ENCODE measurements at regions not wholly inside any gene's neighbourhood (a gene's known extent, or its start where the extent isn't known, plus 50 kb on each side); places are given as distances from the start of the nearest gene placed in this dataset.
"Not testable (repeated sequence)": the region's sequence is repeated elsewhere in the genome, so short reads cannot be mapped to it uniquely, and the experiment has no call there.

DNA sequence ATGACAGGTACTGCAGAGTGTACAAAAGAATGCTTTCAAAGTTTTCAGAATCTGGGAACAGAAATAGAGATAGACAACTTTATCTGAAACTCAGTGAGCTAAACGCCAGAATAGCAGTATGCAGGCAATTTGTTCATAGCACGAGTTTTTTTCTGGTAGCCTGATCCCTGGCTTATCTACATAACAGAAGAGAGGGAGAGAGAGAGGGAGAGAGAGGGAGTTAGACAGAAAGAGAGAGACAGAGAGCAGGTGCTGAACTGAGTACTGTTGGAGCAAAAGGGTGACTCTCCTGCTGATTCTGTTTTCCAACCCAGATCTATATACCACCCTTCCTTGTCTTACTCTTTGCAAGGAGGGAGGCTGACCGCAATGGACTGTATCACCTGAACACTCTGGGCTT is 388.0 kb upstream of the CA10 start:
- DNase-seq (ENCODE audit: low spot score), result no peak

- no peak for DNase-seq (ENCODE audit: low spot score)
These were observed 378.9 kb upstream of the CA10 start for GRCh38 chr17:52537421-52537820.

DNA sequence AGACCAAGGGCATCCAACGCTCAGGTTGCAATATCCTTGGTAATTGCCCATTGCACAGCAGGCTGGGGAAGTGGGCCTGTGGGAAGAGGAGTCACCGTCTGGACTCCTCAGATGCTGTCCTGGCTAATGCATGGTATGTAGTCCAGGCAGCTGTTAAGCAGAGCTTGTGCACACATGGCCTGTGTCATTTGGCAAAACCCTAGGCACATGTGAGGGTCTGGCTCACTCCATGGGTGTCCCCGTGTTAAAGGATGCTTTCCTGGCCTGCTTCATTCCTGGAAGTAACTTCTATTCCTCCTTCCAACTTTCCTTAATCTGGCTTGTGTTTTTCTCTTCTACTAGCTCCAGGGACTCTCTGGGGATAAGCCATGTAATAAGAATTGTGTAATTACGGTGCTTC is 378.0 kb upstream of the CA10 start:
- DNase-seq (ENCODE audit: low spot score), result no peak

GRCh38 chr17:52532373-52532772 is 373.9 kb upstream of the CA10 start:
- DNase-seq (ENCODE audit: low spot score), result no peak

GRCh38 chr17:52524096-52524637 is 365.7 kb upstream of the CA10 start:
- no peak for DNase-seq (ENCODE audit: low spot score)

DNA sequence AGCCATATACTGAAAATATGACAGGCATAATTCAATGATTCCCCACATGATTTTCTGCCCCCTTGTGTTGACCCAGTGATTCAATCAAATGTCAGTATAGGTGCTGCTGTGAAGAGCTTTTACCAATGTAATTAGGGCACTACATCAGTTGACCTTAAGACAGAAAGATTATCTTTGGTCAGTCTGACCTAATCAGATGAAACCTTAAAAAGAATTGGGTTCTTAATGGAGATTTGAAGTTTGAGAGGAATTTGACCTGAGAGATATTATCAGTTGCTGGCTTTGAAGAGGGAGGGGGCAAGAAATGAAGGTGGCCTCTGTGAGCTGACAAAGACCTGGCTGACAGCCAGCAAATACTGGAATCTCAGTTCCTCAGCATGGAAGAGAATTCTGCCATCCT is 358.7 kb upstream of the CA10 start:
- no peak for DNase-seq (ENCODE audit: low spot score)

GRCh38 chr17:52515927-52516326 is 357.4 kb upstream of the CA10 start:
- no peak for DNase-seq (ENCODE audit: low spot score)

GRCh38 chr17:52505601-52506000 is 347.1 kb upstream of the CA10 start:
- DNase-seq (ENCODE audit: low spot score), result no peak

DNA sequence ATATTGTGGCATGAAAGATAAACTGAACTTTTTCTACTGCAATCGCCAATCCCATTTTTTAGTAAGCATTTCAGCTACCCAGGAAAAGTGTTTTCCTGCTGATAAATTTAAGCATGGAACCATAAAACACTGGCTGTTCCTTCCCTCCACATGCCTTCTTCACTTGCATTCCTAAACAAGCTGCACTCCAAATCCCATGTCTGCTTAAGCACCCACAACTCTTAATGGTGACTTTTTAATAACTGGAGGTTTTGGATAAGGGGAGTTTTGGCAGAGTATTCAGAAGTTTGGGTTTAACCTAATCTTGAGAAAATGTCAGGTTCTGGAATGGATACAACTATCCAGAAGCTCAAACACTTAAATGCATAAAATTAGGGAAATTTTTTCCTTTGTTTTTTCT is 345.6 kb upstream of the CA10 start:
- DNase-seq (ENCODE audit: low spot score), result no peak

DNA sequence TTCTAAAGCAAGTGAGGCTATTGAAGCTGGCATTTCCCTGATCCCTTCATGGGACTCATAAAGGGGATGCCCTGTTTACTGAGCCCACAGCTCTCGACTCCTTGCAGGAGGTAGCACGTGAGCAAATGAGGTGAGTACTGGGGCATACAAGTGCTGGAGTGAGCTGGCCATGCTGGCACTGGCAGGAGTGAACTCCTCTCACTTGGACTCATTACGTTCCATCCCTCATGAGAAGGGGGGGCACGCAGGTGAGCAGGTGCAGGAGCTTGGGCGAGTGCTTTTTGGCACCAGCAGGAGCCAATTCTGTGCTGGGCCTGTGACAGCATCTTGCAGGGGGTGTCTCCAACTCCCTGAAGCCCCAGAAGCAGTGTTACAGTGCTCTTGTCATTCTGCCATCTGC is 337.1 kb upstream of the CA10 start:
- DNase-seq (ENCODE audit: low spot score), result no peak

DNA sequence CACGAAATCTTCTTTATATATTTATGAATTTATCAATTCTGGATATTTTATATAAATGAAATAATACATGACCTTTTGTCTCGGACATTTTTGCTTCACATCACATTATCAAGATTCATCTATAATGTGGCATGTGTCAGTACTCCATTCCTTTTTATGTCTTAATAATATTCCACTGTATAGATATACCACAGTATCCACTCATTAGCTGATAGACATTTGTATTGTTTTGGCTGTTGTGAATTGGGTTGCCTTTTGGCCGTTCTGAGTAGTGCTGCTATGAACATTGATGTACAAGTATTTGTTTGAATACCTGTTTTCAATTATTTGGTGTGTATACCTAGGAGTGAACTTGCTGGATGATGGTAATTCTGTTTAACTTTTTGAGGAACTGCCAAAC is 323.8 kb upstream of the CA10 start:
- DNase-seq (ENCODE audit: low spot score), result no peak

- no peak for DNase-seq (ENCODE audit: low spot score)
These were observed 319.5 kb upstream of the CA10 start for GRCh38 chr17:52477824-52478699.

GRCh38 chr17:52476638-52477313 is 318.3 kb upstream of the CA10 start:
- DNase-seq (ENCODE audit: low spot score), result no peak

DNA sequence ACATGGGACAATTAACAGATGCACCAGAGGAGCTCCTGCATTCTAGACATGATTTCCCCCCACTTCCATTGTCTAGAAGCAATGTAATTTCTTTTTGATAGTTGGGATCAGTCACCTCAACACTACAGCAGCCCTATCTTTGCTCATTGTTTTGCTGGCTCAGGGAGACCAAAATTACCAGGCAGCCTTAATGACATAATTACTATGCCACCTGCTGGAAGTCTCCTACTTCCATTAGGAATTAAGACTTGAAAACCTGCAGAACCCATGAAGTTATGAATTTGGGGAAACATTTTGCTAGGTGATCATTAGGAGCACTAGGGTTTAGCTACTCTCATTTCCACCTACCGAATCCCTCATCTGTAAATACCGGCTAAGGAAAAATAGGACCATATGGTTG is 312.0 kb upstream of the CA10 start:
- DNase-seq (ENCODE audit: low spot score), result no peak

DNA sequence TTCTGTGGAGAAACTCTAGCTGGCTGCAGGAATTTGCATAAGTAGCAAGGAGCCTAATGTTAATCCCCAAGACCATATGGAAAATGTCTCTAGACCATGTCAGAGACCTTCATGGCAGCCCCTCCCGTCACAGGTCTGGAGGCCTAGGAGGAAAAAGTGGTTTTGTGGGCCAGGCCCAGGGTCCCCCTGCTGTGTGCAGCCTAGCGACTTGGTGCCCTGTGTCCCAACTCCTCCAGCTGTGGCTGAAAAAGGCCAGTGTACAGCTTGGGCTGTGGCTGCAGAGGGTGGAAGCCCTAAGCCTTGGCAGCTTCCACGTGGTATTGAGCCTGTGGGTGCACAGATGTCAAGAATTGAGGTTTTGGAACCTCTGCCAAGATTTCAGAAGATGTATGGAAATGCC is 306.9 kb upstream of the CA10 start:
- no peak for DNase-seq (ENCODE audit: low spot score)

DNA sequence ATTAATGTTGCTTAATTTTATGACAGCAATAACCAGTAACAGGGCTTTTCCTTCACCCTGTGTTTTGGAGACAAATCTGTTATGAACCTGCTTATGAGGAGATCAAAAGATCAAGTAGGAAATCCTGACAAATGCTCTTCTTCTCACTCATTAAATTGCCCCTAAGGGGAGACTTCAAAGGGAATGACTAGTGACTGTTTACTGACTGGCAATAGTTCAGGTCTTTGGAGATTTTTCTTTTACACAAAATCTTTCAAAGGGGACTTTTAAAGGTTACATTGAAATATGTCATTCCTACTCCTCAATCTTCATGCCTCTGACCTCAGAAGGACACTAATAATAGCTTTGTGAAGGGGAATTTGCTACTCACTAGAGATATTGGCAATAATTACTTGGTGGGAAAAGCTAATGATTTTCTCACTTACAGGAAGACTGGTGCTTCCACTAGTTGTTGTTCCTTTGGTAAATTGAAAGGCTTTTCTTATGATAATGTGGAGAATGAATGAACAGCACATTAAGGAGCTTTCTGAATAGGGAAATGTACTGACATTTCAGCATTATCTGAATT is 292.9 kb upstream of the CA10 start:
- DNase-seq (ENCODE audit: low spot score), result no peak

- no peak for DNase-seq (ENCODE audit: low spot score)
These were observed 283.8 kb upstream of the CA10 start for GRCh38 chr17:52442350-52442749.

- DNase-seq (ENCODE audit: low spot score), result no peak
These were observed 262.1 kb upstream of the CA10 start for GRCh38 chr17:52420555-52421078.

DNA sequence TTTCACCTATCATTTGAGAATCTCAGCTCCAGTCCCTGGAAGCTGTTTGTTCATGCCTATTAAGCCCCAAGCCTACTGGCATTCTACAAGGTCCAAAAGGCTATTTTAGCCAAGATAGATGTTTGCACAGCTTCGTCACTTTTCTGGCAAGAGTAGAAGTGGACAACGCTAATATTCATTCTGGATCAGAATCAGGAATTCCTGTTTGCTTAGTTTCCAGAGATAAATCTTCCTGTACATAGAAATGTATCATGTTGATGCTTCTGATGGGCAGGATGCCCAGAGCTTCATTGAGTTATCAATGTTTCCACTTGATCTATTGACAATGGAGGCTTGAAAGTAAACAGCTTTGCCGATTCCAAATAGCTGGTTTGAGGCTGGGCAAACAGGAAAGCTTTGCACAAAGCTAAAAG is 260.7 kb upstream of the CA10 start:
- no peak for DNase-seq (ENCODE audit: low spot score)

- DNase-seq (ENCODE audit: low spot score), result no peak
These were observed 252.3 kb upstream of the CA10 start for GRCh38 chr17:52410781-52411180.

- DNase-seq (ENCODE audit: low spot score), result not testable (repeated sequence)
These were observed 250.7 kb upstream of the CA10 start for GRCh38 chr17:52409222-52409621.

DNA sequence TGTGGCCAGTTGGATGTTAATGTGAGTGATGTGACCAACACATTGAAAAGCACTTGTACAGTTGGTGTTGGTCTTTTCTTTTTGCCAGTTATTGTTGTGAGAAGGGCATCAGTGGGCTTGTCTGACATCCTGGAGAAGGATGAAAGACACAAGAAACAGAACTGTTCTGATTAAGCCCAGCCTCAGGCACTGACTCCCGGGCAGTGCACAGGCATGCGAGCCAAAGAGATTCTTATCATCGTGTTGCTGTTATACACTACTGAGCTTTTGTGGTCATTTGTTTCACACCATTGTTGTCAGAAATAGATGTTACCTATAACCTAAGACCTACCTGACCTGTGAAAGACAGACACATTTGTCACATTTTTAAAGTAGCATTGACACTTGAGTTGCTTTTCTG is 236.8 kb upstream of the CA10 start:
- no peak for DNase-seq (ENCODE audit: low spot score)

DNA sequence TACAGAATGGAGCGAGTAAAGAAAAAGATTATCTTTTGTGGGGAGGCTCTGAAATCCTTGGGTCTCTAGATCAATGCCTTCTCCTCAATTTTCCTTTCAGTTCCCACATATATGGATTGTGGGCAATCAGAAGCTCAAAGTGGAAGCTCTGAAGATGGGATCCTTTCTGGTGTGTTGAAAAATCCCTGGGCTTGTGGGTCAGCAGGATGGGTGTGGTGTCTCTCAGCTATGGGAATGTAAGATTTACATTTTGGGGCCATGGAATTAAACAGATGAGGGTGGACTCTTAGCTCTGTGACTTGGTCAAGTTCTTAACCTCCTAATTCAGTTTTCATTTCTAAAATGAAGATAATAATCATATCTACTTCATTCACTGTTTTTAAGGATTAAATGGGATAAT is 231.9 kb upstream of the CA10 start:
- no peak for DNase-seq (ENCODE audit: low spot score)
